ENCODE measurements at regions not wholly inside any gene's neighbourhood (a gene's known extent, or its start where the extent isn't known, plus 50 kb on each side); places are given as distances from the start of the nearest gene placed in this dataset.
"Not testable (repeated sequence)": the region's sequence is repeated elsewhere in the genome, so short reads cannot be mapped to it uniquely, and the experiment has no call there.

DNA sequence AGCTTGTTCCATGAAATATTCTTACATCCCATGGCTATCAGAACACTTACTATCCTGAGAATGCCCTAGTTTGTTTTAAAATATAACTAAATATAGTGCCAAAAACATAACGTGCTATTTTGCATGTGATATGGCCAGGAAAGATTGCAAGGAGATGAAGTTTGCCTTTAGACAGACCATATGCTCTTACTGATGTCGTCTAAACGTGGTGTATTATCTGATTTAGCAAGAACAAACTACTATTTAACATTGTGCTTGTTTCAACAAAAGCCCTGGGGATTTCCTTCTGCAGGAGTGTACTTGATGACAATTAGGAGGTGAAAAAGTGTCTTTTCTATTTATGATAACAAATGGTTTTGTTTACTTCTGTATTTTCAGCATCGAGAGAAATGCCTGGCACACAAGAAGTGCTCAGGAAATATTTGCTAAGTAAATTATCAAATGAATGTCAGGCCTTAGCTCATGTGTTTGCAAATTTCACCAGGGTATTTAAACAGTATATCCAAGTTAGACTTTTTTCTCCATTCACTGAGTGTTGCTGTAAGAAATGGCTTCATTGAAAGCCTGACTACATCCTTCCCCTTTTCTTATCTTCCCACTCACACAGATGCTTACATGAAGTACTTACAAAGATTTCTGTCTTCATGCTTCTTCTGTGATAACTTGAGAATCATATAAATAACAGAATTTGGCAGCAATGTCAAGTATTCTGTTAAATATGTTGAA is 1033.6 kb downstream of the CDH8 start:
- no peak for DNase-seq (ENCODE audit: low read depth)

DNA sequence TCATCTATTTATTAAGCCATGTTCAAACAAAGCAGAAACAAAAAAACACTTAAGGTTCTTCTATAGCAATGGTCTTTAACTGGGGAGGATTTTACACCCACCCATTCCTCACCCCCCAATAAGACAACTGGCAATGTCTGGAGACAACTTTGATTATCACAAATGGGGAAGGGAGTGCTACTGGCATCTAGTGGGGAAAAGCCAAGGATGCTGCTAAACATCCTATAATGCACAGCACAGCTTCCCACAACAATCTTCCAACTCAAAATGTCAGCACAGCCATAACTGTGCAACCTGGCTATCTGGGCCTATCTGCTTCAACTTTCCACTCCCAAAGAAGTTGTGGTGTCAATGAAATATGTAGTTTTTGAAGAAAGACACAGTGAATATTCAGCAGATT is 1044.4 kb downstream of the CDH8 start:
- no peak for DNase-seq (ENCODE audit: low read depth)

DNA sequence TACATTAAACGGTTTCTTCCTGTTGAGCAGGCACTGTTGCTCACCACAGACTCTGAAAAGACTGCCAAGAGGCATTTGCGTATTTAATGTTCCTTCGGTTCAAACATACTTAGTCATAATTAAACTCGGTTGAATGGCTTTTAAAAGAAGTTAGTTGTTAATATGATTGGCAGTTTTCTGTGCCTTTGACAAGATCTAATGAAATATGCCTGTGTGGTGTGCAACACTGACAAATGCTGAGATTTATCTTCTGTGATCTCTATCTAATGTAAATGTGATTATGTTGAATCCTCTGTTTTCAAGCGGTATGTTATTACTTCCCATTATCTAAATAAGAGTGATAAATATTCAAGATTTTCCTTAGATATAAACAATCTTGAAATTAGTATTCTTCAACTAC is 1046.6 kb downstream of the CDH8 start:
- DNase-seq (ENCODE audit: low read depth), result no peak

DNA sequence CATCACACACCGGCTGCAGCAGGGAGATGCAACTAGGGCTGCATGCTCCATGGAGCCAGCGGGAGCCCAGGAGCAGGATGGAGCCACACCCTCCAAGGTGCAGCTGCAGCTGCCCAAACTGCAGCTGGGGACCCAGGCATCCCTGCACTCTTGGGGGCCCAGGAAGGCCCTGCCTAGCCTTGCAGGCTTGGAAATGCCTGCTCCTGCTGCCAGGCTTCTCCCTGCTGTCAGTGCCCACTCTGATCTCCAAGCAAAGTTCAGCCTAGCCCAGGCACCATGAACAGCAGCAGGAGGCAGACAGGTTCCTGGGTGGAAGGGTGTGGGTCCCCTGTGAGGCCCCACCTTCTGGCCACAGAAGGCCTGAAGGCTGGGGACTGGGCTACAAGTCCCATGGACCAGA is 1057.1 kb downstream of the CDH8 start:
- no peak for DNase-seq (ENCODE audit: low read depth)

DNA sequence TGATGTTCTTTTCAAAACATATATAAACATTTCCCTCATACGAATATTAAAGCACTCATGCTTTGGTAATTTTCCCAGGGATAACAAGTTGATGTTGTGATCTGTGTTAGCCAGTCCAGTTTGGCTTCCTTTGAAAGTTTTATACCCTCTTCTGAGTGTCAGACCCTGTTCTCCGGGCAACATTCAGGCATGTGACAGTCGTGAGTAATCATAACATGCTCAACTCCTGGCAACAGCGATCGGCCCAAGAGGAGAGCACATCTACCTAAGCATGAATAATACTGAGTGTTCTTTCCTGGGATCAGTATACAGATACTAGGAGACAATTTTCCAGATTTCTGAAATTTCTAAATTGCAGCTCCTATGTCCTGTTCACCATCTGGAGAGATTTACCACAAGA is 1086.4 kb downstream of the CDH8 start:
- DNase-seq (ENCODE audit: low read depth), result no peak

DNA sequence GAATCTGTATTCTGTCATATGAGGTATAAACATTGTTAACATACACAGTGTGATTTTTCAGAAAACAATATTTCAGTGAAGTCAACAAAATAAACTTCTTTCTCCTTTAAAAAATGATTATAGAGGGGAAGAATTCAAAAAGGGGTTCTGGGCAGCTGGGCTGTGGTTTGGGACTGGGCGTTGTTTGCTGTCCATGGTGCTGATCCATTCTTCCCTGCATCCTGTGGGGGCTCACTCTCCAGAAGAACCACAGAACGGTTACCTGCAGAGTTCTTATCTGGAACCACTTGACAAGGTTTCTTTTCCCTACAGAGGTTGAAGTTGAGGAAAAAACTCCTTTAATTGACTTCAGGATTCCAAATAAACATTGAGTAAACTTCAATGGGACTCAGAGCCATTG is 1091.0 kb downstream of the CDH8 start:
- DNase-seq (ENCODE audit: low read depth), result no peak

DNA sequence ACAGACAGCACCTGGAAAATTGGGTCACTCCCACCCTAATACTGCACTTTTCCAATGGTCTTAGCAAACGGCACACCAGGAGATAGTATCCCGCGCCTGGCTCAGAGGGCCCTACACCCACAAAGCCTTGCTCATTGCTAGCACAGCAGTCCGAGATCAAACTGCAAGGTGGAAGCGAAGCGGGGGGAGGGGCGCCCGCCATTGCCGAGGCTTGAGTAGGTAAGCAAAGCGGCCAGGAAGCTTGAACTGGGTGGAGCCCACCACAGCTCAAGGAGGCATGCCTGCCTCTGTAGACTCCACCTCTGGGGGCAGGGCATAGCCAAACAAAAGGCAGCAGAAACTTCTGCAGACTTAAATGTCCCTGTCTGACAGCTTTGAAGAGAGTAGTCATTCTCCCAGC is 1100.0 kb downstream of the CDH8 start:
- DNase-seq (ENCODE audit: low read depth), result not testable (repeated sequence)

DNA sequence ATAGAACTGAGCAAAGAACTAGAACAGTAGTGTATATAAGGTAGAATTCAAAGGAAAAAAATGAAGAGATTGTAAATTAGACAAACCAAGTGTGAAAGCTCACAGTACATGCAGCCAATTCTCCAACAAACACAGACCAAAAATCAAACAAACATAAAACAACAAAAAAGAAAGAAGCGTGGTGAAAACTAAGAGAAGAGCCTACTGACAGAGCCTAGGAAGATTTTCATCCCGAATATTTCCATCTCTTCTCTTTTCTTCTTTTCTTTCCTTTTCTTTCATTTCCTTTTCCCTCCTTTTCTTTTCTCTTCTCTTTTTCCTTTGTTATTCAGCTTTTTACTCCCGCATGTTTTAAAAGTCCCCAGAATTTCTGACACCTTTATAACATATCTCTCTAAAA is 1103.6 kb downstream of the CDH8 start:
- DNase-seq (ENCODE audit: low read depth), result no peak

DNA sequence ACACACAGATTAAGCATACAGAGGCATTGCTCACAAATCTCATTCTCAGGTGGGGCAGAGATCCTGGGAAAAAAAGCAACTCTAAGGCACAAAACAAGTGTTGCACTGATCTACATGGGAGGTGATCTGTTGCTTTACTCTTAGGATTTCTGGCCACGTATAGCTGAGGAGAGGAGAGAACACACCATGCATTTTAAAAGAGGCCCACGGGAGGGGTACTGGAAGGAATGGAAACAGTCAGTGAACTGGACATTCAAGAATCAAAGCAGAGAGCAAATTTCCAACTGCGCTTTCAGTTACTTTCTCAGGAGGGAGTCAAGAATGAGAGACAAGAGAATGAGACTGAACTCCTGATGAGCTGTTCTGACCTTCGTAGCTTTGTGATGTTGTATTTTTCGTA is 1105.9 kb downstream of the CDH8 start:
- DNase-seq (ENCODE audit: low read depth), result no peak

DNA sequence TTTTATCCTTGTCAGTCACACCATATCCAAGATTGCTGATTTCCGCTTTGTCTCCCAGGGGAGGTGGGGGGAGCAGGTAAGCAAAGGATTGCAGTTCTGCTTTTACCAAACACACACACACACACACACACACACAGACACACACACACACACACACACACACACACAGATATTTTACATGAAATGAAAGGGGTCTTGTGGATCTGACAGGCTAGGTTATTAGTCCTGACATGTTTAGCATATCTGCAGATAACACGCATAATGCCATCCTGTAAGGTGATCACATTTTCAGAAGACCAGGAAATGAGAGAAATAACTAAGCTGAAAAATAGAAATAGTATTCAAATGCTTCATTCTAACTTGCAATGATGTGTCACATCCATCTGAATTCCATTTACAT is 1113.3 kb downstream of the CDH8 start:
- no peak for DNase-seq (ENCODE audit: low read depth)

DNA sequence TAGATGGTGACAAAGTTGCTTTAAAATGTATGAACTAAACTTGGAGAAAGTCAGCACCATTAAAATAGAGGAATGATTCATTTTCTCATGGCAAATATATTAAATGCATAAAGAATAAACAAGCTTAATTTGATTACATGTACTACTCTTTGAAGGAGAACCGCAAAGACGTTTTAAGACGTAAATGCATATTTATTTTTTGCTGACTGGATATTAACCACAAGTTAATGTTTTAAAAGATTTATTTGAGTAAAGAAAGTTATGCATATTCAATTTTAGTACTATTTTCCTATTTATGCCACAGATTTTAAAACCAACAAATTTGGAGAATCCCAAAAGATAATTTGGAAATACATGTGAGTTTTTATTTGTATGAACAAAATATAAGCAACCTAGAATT is 1121.9 kb downstream of the CDH8 start:
- no peak for DNase-seq (ENCODE audit: low read depth)

DNA sequence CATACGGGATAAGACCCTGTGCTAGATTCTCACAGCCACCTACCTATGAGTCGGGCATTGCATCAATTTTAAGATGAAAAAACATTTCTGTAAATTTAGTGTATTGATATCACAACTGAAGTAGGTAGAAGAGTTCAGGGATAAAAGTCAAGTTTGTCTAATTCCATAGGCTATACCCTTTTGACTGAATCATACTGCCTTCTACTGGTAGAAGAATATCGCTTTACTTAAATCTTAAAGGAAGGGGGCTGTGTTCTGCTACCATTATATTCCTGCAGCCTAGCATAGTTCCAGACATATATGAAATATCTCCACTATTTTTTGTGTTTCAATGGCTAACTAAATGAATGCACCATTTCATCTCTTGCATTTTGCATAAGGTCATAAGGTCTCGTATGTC is 1128.6 kb downstream of the CDH8 start:
- no peak for DNase-seq (ENCODE audit: low read depth)

DNA sequence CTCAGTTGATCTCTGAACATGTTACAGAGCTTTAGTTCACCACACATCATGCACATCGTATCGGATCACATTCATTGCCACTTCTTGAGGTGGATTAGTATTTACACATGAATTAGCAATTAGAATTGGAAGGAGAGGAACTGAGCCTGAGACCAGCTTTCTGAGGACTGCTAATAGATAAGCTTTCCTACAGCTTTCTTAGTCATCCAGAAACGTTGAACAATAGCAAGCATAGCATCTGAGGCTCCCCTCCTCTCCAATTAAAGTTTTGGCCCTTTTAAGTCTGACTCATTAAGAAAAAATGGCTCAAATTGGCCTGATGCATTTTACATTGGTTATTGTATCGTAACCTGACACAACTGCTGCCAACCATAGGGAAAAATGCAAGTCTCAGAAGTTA is 1130.4 kb downstream of the CDH8 start:
- no peak for DNase-seq (ENCODE audit: low read depth)

DNA sequence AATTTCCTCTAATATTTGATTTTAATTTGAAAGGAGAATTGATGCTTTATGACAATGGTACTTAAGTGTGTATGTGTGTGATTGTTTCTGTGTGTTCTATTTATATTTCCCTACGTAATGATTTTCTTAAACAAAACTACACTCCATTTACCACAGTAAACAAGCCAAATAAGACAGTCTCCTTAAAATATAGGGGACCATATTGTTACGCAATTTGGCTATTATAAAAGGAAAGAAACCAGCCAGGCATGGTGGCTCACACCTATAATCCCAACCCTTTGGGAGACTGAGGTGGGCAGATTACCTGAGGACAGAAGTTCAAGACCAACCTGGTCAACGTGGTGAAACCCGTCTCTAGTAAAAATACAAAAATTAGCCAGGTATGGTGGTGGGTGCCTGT is 1134.1 kb downstream of the CDH8 start:
- DNase-seq (ENCODE audit: low read depth), result no peak

DNA sequence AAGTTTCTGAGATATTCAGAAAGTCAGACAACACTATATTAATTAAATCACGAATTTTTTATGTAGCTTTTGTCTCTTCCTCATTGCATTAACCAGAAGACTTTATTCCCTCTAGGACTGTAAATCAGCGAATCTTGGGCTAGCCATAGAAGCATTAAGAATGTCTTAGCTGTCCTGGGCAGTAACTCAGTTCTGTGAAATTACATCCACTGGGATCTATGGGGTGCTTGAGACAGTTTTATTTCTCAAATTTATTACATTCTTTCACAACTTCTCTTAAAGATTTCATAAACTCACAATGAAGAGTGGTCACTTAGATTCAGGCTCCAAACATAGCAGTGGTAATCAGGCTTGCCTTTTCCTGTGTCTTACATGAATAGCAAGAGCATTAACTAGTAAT is 1153.4 kb downstream of the CDH8 start:
- DNase-seq (ENCODE audit: low read depth), result no peak

DNA sequence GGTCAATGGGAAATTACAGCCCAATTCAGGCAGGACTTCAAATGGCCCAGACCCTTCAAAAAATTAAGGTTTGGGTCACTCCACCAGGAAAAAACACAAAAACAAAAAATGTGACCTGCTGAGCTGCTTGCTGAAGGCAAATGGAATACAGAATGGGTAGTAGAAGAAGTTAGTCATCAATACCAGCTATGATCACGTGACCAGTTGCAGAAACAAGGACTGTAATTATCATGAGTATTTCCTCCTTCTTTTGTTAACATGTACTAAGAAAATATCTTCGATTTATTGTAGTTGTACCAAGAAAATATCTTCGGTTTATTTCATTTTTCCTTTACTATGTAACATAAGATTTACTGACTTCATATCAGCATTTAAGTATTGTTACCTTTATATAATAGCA is 1183.6 kb downstream of the CDH8 start:
- DNase-seq (ENCODE audit: low read depth), result no peak

DNA sequence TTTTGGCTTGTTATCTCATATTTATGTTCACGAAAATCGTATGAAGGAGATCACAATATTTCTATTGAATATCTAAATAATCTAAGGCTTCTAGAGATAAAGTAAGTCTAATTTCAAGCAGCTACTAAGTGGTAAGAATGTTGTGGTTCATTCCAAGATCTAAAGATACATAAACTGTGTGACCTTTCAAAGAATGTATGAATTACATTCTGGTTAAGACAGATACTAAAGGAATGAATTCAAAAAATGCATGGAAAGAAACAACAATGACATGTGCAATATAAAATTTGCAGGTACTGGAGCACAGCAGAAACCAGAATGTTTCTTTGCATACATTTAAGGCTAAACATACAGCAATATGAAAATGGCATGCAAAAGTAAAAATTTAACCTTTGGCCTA is 1214.6 kb downstream of the CDH8 start:
- DNase-seq (ENCODE audit: low read depth), result no peak

DNA sequence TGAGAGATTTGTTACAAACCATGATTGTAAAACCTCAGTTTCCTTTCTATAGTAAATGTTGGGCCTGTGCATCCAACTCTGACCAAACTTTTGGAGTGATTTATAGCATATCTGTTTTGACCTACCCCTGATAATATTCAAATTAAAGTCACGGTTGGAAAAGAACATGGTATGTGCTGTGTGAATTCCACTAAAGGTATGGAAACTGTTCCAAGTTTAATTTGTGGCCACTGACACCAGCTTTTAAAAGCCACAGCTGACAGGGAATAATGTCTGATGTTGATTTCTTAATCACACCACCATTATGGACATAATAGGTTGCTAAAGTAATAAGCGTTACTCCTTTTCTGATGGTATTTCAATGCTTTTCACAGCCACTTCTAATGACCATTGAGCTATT is 1215.9 kb downstream of the CDH8 start:
- no peak for DNase-seq (ENCODE audit: low read depth)

DNA sequence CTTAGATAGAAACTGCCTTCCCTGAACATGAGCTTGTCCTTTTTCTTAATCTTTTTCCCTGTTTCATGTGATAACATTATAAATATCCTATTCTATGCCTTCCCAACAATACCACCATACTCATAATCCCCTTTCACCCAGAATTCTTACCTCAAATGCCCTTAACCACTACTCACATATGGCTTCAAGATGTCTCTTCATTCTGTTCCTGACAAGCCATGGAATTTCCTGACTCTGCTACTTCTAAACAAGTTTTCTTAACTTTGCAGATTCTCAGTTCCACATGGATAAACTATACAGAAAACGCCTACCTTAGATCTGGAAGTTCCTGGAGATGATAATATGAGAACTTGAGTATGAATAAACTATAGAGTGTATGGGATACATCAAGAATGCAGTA is 1217.8 kb downstream of the CDH8 start:
- no peak for DNase-seq (ENCODE audit: low read depth)

DNA sequence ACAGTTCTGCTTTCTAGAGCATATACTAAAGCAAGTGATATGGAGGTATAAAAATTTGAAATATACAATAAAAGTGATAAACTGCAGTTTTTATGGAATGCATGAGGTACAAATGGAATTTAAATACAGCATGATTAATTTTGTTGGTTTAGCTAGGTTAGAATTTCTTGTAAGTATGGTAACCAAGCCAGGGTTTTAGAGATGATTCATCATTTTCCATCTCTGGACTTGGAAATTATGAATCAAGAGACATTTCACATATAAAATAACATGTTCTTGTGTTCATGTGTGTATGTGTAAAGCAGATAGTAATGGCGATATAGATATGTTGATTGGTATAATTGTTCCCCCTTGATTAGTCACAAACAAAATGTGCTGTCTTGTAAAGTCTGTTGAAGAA is 1219.8 kb downstream of the CDH8 start:
- no peak for DNase-seq (ENCODE audit: low read depth)

DNA sequence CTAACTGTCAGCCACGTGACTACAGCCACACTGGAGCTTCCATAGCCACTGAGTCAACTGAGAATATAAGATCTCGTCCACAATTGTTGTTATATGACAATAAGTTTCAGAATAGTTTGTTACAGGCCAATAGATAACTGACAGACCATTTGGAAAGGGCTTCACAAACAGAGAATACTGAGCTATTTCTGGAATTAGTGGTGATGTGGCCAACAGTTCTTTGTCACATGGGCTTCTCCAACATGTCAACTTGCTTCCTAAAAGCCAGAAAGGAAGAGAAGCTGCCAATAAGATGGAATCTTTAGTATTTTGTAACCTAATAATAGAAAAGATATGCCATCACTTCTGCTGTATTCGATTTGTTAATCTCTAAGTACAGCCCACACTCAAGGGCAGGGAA is 1220.4 kb downstream of the CDH8 start:
- DNase-seq (ENCODE audit: low read depth), result no peak

DNA sequence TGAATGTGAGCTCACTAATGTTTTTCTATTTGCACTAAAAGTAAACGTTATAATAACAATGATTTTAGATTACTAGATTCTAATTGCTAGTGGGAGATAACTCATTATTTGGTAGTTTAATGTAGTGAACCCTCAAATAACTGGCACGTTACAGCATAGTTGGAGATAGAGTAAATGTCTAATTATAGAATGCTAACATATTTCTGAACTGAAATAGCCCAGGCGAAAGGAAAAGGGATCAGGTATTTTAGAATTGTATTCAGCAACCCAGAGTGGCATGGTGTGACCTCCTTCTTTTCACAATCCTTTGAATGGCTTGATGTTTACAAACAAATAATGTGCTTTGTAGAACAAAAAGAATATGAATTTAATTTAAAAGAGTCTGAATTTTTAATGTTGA is 1221.2 kb downstream of the CDH8 start:
- DNase-seq (ENCODE audit: low read depth), result no peak

DNA sequence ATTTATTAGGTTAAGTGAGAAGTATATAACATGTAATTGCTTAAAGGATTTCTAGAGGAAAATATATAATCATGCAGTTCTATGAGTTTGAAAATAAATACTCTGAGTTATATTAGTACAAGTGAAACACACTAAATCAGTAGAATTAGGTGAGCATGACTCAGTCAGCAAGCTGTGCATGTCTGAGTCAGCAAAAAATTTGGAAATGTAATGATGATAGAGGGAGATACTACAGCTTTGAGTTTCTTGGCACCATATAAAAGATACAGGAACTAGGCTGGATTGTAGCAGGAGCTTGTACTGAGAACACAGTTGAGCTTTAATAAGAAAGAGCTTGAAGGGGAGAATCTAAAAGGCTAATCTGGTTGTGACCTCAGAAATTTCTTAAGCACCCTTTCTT is 1224.6 kb downstream of the CDH8 start:
- DNase-seq (ENCODE audit: low read depth), result no peak

DNA sequence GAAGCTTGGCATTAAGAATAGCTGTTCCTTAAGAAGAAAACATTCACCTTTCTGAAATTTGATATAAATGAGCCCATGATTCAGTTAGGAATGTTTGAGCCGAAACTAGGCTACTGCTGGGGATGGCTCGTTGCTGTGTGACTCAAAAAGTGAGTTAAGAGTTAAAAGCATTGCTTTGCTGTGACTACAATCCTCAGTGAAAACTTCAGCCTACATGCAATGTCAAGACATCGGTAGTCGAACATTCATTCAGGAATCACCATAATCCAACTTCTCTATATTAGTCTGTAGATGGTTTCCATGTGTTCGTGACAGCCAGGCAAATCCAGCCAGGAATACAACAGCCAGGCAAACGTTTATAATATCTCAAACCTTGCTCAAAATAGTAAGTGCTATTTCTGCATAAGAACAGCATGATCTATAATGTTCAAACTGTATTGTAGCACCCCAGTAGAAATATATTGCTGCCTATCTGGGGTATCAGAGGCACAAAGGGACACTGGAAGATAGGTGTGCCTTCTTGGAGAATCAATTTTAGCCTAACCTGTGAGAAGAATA is 1225.1 kb downstream of the CDH8 start:
- DNase-seq (ENCODE audit: low read depth), result no peak

DNA sequence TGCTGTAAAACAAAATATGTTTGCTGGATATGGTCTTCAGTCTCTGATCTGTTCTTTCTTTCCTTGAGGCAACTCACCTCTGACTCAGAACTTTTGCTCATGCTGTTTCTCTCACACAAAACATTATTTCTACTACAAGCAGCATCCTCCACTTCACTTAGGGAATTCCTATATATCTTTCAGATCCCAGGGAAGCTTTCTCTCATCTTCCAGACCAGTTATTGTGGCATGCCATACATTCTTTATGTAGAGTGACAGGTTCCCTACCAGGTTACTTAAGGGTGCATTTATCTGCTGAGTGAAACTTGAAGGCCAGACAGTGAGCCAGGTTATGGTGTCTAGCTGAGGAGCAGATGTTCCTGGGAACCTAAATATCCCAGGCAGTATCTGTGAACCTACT is 1226.0 kb downstream of the CDH8 start:
- DNase-seq (ENCODE audit: low read depth), result no peak

All from activated T-cell treated with anti-CD3 and anti-CD28 coated beads for 1 hour (primary cell).